ENCODE measurements at regions not wholly inside any gene's neighbourhood (a gene's known extent, or its start where the extent isn't known, plus 50 kb on each side); places are given as distances from the start of the nearest gene placed in this dataset.

- Mint-ChIP-seq H3K27ac (no peak overlapping the region), H3K9me3 (no peaks in the 10 kb centered on the region), H3K4me1 (no peaks in the 10 kb centered on the region), H3K36me3 (ENCODE audit: low read depth) (no peaks in the 10 kb centered on the region), H3K27me3 (ENCODE audit: low read depth, poor library complexity) (peaks cover under 1% of the 10 kb centered on the region), H3K4me3 (no peak overlapping the region)
- DNase-seq, result no peak
- no peak for TF ChIP-seq CTCF (IDR thresholded peaks at IDR 0.05)
Measured at GRCh38 chr6:67224989-67225388, 1410.1 kb upstream of the ADGRB3 start.

GRCh38 chr6:67221226-67221625, 1413.9 kb upstream of the ADGRB3 start:
- Mint-ChIP-seq H3K36me3 (ENCODE audit: low read depth) (no peaks in the 10 kb centered on the region), H3K4me1 (no peaks in the 10 kb centered on the region), H3K9me3 (no peaks in the 10 kb centered on the region), H3K4me3 (no peak overlapping the region), H3K27me3 (ENCODE audit: low read depth, poor library complexity) (peaks cover 3% of the 10 kb centered on the region), H3K27ac (no peak overlapping the region)
- TF ChIP-seq CTCF (IDR thresholded peaks at IDR 0.05), result no peak
- DNase-seq, result no peak

GRCh38 chr6:67219346-67219745, 1415.7 kb upstream of the ADGRB3 start:
- TF ChIP-seq CTCF (IDR thresholded peaks at IDR 0.05), result no peak
- Mint-ChIP-seq H3K9me3 (no peaks in the 10 kb centered on the region), H3K27me3 (ENCODE audit: low read depth, poor library complexity) (peaks cover 3% of the 10 kb centered on the region), H3K36me3 (ENCODE audit: low read depth) (no peaks in the 10 kb centered on the region), H3K27ac (no peak overlapping the region), H3K4me1 (no peaks in the 10 kb centered on the region), H3K4me3 (no peak overlapping the region)
- no peak for DNase-seq

- no peaks in the 10 kb centered on the region for H3K4me1 Mint-ChIP-seq
- no peak overlapping the region for H3K27ac Mint-ChIP-seq
- H3K9me3 Mint-ChIP-seq, result no peaks in the 10 kb centered on the region
- no peak overlapping the region for H3K4me3 Mint-ChIP-seq
- no peaks in the 10 kb centered on the region for H3K27me3 Mint-ChIP-seq (ENCODE audit: low read depth, poor library complexity)
- no peak for DNase-seq
- H3K36me3 Mint-ChIP-seq (ENCODE audit: low read depth), result no peaks in the 10 kb centered on the region
- no peak for TF ChIP-seq CTCF (IDR thresholded peaks at IDR 0.05)
Measured at GRCh38 chr6:67212584-67212983, 1422.5 kb upstream of the ADGRB3 start.

- Mint-ChIP-seq H3K9me3 (no peaks in the 10 kb centered on the region), H3K27ac (no peak overlapping the region), H3K27me3 (ENCODE audit: low read depth, poor library complexity) (no peaks in the 10 kb centered on the region), H3K36me3 (ENCODE audit: low read depth) (no peaks in the 10 kb centered on the region), H3K4me3 (no peak overlapping the region), H3K4me1 (no peaks in the 10 kb centered on the region)
- DNase-seq, result no peak
- TF ChIP-seq CTCF (IDR thresholded peaks at IDR 0.05), result no peak
Measured at GRCh38 chr6:67210450-67210849, 1424.6 kb upstream of the ADGRB3 start.

GRCh38 chr6:67201563-67201962, 1433.5 kb upstream of the ADGRB3 start:
- no peaks in the 10 kb centered on the region for H3K27me3 Mint-ChIP-seq (ENCODE audit: low read depth, poor library complexity)
- peaks cover 7% of the 10 kb centered on the region for H3K9me3 Mint-ChIP-seq
- no peak overlapping the region for H3K27ac Mint-ChIP-seq
- no peaks in the 10 kb centered on the region for H3K36me3 Mint-ChIP-seq (ENCODE audit: low read depth)
- no peak overlapping the region for H3K4me3 Mint-ChIP-seq
- TF ChIP-seq CTCF (IDR thresholded peaks at IDR 0.05), result no peak
- DNase-seq, result no peak
- H3K4me1 Mint-ChIP-seq, result no peaks in the 10 kb centered on the region
